Activated CD8-positive, alpha-beta memory T cell treated with anti-CD3 and anti-CD28 coated beads for 48 hours (primary cell): ENCODE measurements at regions not wholly inside any gene's neighbourhood (a gene's known extent, or its start where the extent isn't known, plus 50 kb on each side); places are given as distances from the start of the nearest gene placed in this dataset.
A peak's percentile ranks its signal among the peaks of the same experiment; 100 is the strongest.

Experiments used
- DNase-seq, 3 experiments: peaks; one replicate each; pipeline ENCODE4 v3.0.0-alpha.2; 2020; ENCODE audit warnings: low read depth in 2 of 3, low spot score in 2 of 3

- no peak for DNase-seq
Measured at GRCh38 chr4:167475951-167476350, 241.7 kb upstream of the SPOCK3 start.

GRCh38 chr4:167492007-167492406 lies 257.7 kb upstream of the SPOCK3 start:
- DNase-seq, result no peak

DNA sequence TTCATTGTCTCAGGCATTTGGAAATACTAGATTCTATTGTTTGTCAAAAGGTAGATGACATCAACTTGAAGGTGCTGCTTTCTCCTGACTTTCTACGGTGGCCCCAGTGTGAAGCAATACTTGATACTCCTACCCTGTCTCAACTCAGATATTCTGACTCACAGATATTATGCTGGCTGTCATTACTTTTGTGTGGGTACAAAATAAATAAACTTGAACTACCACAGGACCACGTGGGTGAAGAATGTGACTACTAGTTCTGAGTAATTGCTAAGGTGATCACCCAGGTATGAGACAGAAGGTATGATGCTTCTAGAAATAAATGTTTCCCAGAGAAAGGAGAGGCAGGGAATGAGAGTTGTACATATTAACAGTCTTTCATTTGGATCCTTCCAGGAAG lies 275.3 kb upstream of the SPOCK3 start:
- no peak for DNase-seq

DNA sequence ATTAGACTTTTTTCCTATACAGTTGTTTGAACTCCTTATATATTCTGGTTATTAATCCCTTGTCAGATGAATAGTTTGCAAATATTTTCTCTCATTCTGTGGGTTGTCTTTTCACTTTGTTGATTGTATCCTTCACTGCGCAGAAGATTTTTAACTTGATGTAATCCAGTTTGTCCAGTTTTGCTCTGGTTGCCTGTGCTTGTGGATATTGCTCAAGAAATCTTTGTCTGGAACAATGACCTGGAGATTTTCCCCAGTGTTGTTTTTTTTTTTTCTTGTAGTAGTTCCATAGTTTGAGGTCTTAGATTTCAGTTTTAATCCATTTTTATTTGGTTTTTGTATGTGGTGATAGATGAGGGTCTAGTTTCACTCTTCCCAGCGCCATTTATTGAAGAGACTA lies 289.8 kb upstream of the SPOCK3 start:
- no peak for DNase-seq

DNA sequence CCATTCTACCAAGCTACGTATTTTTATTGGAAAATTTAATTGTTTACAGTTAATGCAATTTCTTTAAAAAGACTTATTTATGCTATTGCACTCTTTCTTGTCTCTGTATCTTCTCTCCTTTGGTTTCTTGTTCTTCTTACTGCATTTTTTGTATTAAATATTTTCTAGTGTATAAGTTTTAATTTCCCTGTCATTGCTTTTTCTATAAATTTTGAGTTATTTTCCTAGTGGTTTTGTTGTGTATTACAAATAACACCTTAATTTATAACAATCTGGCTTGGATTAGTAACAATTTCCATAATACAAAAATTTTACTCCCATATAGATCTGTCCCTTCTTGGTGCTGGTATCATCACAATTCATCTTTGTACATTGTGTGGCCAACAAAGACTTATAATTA lies 303.5 kb upstream of the SPOCK3 start:
- DNase-seq, result no peak

DNA sequence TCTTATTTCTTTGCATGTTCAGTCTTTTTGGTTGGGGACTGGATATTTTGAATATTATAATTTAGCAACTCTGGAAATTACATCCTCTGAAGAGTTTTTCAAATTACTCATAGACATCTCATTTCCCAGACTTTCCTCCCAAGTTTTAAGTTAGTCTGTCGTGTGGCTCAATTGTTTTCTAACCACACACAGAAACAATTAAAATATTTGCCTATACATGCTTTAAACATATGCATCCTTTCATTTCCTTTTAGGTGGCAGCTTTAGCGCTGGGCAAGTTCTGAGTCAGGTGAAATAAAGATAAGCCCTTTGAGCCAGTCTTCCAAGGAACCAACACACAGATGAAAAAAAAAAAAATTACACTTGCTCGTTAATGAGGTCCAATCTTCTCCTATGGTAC lies 307.0 kb upstream of the SPOCK3 start:
- DNase-seq, result no peak

GRCh38 chr4:167544391-167544790 lies 310.1 kb upstream of the SPOCK3 start:
- no peak for DNase-seq

- DNase-seq, result no peak
Measured at GRCh38 chr4:167550021-167550420, 315.7 kb upstream of the SPOCK3 start.

DNA sequence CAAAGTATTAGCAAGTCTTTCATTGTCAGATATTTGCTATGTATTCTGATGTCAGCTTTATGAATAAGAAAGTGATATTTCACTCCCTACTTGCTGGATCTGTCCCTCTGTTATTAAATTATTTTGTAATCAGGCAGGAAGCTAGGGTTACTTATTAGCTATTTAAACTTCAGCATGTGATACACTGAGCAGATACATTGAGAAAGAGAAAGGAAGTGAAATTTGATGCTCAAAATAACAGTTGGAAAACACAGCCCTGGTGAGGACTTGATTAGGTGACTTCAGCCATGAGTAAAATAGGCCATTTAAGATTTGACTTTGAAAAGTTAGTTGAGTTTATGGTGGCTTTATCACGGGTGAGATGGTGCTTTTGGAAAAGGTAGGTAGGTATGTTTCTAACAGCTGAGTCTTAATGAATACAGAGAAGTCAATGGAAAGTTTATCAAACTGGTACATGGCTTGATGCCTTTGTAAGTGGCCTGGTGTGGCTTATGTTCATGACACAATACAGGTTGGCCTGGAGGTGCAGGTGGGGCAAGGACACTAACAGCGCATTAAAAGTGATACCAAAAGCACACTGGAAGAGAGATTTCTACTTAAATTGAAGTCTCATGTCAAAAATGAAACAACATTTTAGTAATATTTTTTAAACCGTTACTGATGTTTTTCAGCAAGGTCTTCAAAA lies 321.2 kb upstream of the SPOCK3 start:
- DNase-seq, result no peak

DNA sequence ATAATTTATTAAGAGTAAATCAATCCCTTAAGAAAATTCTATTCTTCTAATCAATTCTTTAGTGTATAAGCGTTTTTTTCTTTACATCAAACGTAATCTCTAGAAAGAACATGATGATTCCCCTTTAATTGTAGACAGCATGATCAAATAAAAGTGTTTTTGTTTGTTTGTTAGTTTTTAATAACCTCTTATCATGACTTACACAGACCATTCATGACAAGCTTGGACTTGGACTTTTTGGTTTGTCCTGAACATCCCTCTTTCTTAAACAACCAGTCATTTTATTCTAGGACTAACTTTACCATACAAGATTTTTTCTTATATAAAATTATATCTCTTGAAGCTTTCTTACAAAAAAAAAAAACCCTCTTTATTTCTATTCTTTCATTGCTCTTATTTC lies 344.6 kb upstream of the SPOCK3 start:
- no peak for DNase-seq

DNA sequence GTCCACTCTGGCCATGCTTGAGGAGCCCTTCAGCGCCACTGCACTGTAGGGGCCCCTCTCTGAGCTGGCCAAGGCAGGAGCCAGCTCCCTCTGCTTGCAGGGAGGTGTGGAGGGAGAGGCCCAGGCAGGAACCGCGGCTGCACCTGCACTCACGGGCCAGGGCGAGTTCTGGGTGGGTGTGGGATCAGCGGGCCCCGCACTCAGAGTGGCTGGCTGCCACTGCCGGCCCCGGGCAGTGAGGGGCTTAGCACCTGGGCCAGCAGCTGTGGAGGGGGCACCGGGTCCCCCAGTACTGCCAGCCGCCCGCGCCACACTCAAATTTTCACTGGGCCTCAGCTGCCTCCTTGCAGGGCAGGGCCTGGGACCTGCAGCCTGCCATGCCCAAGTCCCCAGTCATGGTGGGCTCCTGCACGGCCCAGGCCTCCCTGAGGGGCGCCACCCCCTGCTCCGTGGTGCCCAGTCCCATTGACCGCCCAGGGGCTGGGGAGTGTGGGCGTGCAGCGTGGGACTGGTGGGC lies 347.2 kb upstream of the SPOCK3 start:
- no peak for DNase-seq

GRCh38 chr4:167587361-167587760 lies 353.1 kb upstream of the SPOCK3 start:
- DNase-seq, result no peak

DNA sequence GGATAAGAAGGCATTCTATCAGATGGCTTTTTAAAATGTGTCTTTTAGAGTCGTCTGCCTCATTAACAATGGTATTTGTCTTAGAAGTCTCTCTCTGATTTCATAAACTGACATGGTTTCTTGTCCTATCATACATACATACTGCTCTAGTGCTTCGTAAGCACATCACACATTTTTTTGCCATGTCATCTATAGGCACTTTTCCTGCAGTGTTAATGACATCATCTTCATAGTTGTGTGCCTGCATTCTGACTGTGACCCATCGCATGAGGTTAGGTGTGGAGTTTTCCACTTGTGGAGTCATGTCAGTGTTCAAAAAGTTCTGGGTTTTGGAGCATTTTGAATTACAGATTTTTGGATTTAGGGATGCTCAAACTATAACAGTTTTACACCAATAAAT lies 361.6 kb upstream of the SPOCK3 start:
- DNase-seq, result no peak

GRCh38 chr4:167602157-167602556 lies 367.9 kb upstream of the SPOCK3 start:
- no peak for DNase-seq

GRCh38 chr4:167606551-167606950 lies 372.3 kb upstream of the SPOCK3 start:
- no peak for DNase-seq

DNA sequence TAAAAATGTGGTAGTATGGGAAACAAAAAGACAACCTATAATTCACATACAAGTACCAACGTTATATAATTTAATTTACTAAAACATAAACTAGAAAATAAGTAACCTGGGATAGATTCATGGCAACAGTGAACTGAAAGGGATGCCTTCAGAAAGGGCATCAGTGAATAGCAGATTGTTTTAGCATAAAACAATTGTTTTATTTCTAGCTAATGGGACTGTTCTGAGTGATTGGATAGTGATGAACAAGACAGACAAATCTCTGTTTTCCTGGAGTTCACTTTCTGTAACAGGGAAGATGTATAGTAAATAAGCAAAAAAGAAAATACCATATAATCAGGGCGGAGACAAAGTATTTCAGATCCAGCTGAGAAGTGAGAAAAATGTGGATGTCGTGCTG lies 379.1 kb upstream of the SPOCK3 start:
- no peak for DNase-seq

GRCh38 chr4:167614866-167615265 lies 380.6 kb upstream of the SPOCK3 start:
- DNase-seq, result no peak

GRCh38 chr4:167616476-167616875 lies 382.2 kb upstream of the SPOCK3 start:
- no peak for DNase-seq

- DNase-seq, result peak in 2 of 3 experiments; percentile 2 to 3
Measured at GRCh38 chr4:167622481-167623240, 388.4 kb upstream of the SPOCK3 start.

GRCh38 chr4:167623241-167623572 lies 388.9 kb upstream of the SPOCK3 start:
- no peak for DNase-seq

GRCh38 chr4:167629272-167629671 lies 395.0 kb upstream of the SPOCK3 start:
- no peak for DNase-seq

GRCh38 chr4:167642250-167642649 lies 408.0 kb upstream of the SPOCK3 start:
- no peak for DNase-seq

DNA sequence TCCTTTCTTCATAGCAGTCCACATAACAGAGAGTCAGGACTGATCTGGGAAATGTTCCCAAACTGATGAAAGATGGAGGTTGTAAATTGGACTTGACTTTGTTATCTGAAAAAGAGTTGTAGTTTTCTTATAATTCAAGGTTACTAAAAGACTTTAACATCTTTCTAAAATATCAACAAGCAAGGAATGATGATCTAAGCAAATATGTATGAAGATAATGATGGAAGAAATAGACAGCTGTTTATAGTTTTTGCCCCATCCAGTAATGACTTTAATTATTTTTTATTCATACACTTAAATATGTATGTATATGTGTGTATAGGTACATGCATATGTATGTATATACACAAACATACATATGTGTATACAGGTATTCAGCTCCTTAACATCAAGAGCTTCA lies 411.1 kb upstream of the SPOCK3 start:
- DNase-seq, result no peak
